GM18499 (cell line): ENCODE measurements at regions not wholly inside any gene's neighbourhood (a gene's known extent, or its start where the extent isn't known, plus 50 kb on each side); places are given as distances from the start of the nearest gene placed in this dataset.
A peak's percentile ranks its signal among the peaks of the same experiment; 100 is the strongest.
"Not testable (repeated sequence)": the region's sequence is repeated elsewhere in the genome, so short reads cannot be mapped to it uniquely, and the experiment has no call there.

ENCODE experiments used
- ATAC-seq: cut with Tn5 transposase; IDR thresholded peaks from one replicate; pipeline ENCODE4 v1.9.1; 2021; ENCODE audit warnings: moderate number of reproducible peaks; ENCODE audit not compliant: insufficient read depth, unreplicated experiment

GRCh38 chr5:124027441-124027840, 515.5 kb downstream of the CSNK1G3 start:
- no peak for ATAC-seq

- no peak for ATAC-seq
Measured at GRCh38 chr5:124025306-124025845, 513.4 kb downstream of the CSNK1G3 start.

GRCh38 chr5:124022966-124023365, 511.0 kb downstream of the CSNK1G3 start:
- no peak for ATAC-seq

- ATAC-seq: no peak
Measured at GRCh38 chr5:124021776-124022175, 509.8 kb downstream of the CSNK1G3 start.

- ATAC-seq: no peak
Measured at GRCh38 chr5:124021066-124021641, 509.2 kb downstream of the CSNK1G3 start.

GRCh38 chr5:124017321-124017720, 505.3 kb downstream of the CSNK1G3 start:
- ATAC-seq: not testable (repeated sequence)

GRCh38 chr5:124007675-124008398, 495.9 kb downstream of the CSNK1G3 start:
- ATAC-seq: no peak

GRCh38 chr5:124001036-124001615, 489.1 kb downstream of the CSNK1G3 start:
- no peak for ATAC-seq

GRCh38 chr5:124000538-124000937, 488.6 kb downstream of the CSNK1G3 start:
- no peak for ATAC-seq

- ATAC-seq: no peak
Measured at GRCh38 chr5:123997462-123998215, 485.7 kb downstream of the CSNK1G3 start.

GRCh38 chr5:123997064-123997461, 485.1 kb downstream of the CSNK1G3 start:
- no peak for ATAC-seq

- no peak for ATAC-seq
Measured at GRCh38 chr5:123992641-123993040, 480.7 kb downstream of the CSNK1G3 start.

GRCh38 chr5:123987956-123988355, 476.0 kb downstream of the CSNK1G3 start:
- ATAC-seq: no peak

GRCh38 chr5:123976379-123977033, 464.5 kb downstream of the CSNK1G3 start:
- ATAC-seq: peak; percentile 74

GRCh38 chr5:123975521-123975920, 463.5 kb downstream of the CSNK1G3 start:
- ATAC-seq: not testable (repeated sequence)

GRCh38 chr5:123966781-123967180, 454.8 kb downstream of the CSNK1G3 start:
- ATAC-seq: no peak

- no peak for ATAC-seq
Measured at GRCh38 chr5:123965626-123966025, 453.6 kb downstream of the CSNK1G3 start.

GRCh38 chr5:123964884-123965283, 452.9 kb downstream of the CSNK1G3 start:
- no peak for ATAC-seq

GRCh38 chr5:123960526-123960925, 448.5 kb downstream of the CSNK1G3 start:
- no peak for ATAC-seq

GRCh38 chr5:123951582-123951977, 439.6 kb downstream of the CSNK1G3 start:
- ATAC-seq: no peak
